Activated CD4-positive, CD25-positive, alpha-beta regulatory T cell treated with anti-CD3 and anti-CD28 coated beads, Interleukin-2, amount 50 U/mL, for 72 hours (primary cell): ENCODE measurements at regions not wholly inside any gene's neighbourhood (a gene's known extent, or its start where the extent isn't known, plus 50 kb on each side); places are given as distances from the start of the nearest gene placed in this dataset.

Experiments used
- DNase-seq: peaks from one replicate; pipeline ENCODE4 v3.0.0; 2021

- no peak for DNase-seq
Observed at GRCh38 chr2:165033402-165033801, 78.1 kb upstream of the SLC38A11 start.

- no peak for DNase-seq
Observed at GRCh38 chr2:165032559-165032958, 77.2 kb upstream of the SLC38A11 start.

GRCh38 chr2:165024199-165024598, 68.9 kb upstream of the SLC38A11 start:
- DNase-seq, result no peak

- DNase-seq, result no peak
Observed at GRCh38 chr2:165022781-165023180, 67.5 kb upstream of the SLC38A11 start.

GRCh38 chr2:165017966-165018596, 62.8 kb upstream of the SLC38A11 start:
- no peak for DNase-seq

GRCh38 chr2:165016772-165017411, 61.6 kb upstream of the SLC38A11 start:
- no peak for DNase-seq

- peak; percentile 62 for DNase-seq
Observed at GRCh38 chr2:165015052-165015642, 59.8 kb upstream of the SLC38A11 start.

- no peak for DNase-seq
Observed at GRCh38 chr2:165013944-165014619, 58.8 kb upstream of the SLC38A11 start.

GRCh38 chr2:165011199-165011598, 55.9 kb upstream of the SLC38A11 start:
- DNase-seq, result no peak

GRCh38 chr2:165010556-165010955, 55.2 kb upstream of the SLC38A11 start:
- DNase-seq, result no peak

- DNase-seq, result no peak
Observed at GRCh38 chr2:165009466-165009865, 54.1 kb upstream of the SLC38A11 start.

- DNase-seq, result no peak
Observed at GRCh38 chr2:165008730-165009315, 53.5 kb upstream of the SLC38A11 start.

GRCh38 chr2:165007161-165007744, 51.9 kb upstream of the SLC38A11 start:
- no peak for DNase-seq
